HG02610 (cell line): ENCODE measurements at regions not wholly inside any gene's neighbourhood (a gene's known extent, or its start where the extent isn't known, plus 50 kb on each side); places are given as distances from the start of the nearest gene placed in this dataset.
"Not testable (repeated sequence)": the region's sequence is repeated elsewhere in the genome, so short reads cannot be mapped to it uniquely, and the experiment has no call there.

ENCODE experiments used
- ATAC-seq: cut with Tn5 transposase; IDR thresholded peaks from one replicate; pipeline ENCODE4 v1.9.1; 2021; ENCODE audit warnings: mild to moderate bottlenecking, moderate library complexity; ENCODE audit not compliant: unreplicated experiment

GRCh38 chr13:50129706-50130122 lies 114.5 kb downstream of the KCNRG start:
- no peak for ATAC-seq

DNA sequence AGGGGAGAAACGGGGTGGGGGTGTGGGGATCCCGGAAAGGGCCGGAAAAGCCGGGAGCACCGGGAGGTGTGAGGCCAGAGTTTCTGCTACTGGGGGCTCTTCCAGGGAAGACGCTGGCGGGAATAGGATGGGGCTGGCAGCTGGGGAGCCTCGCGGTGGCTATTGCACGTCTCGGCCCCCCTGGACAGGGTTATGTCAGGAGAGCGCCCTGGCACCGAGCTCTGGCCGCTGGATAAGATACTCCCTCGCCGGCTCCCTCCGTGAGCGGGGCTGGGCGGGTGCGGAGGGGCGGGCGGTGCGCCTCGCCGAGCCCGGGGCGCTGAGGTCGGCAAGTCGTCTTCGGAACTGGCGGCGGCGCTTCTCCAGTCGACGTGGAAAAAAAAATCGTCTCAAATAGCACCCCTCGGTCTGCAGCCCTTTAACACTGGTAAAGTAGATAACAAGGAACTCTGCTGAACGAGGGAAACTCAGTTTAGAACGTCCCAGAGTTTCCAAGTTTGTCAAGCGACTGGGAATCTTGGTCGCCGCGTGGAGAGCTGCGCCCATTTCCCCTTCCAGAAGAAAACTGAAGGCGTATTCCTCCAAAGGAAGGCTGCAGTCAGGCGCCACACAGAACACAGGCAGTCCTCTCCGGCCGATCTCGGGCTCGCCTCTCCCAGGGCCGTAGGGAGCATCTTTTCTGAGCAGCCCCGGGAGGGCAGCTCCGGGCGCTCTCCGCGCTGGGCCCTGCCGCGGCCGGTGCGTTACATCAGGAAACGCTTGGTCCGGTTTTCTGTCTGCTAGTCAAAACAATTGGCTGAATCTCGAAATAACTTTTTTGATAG lies 115.1 kb downstream of the KCNRG start:
- ATAC-seq: no peak

DNA sequence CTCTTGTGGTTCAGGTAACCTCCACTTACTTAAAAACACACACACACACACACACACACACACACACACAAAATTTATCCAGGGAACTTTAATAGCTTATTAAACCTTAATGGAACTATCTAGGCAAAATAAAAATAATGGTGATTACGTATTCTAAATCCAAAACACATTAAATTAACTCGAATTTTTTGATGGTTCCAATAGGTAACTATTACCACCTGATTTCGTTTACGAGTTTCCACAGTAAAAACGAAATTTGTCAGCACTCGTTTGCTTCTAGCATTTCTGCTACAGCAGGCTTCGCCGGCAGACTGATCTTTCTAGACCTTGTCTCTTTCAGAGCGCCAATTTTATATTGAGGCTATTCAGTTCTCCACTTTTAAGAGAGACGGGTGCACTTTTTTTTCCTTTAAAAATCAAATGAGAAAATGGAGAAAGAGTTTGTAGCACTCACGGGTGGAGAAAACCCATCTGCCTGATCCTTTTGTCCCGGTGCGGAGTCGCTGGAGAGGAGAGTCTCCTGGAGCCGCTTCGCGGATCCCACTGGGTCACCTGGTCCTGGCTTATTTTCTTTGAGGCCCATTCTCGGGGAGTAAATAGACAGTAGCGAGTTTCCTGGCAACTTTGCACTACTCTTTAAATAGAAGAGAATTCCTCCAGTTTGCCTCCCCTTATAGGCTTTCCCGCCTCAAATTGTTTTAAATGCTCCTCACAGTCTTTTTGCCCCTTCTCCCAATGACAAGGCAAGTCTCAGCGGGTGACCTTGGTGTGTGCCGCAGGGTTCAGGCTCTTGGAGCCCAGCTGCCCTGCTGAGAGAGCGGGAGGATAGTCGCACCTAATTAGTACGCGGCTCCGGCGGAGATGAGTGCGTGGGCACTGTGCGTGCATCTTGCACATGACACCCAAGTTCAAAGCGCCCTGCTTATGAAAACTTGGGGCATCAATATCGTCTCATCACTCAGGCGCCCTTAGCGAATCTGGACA lies 117.0 kb downstream of the KCNRG start:
- no peak for ATAC-seq

GRCh38 chr13:50132904-50133357 lies 117.7 kb downstream of the KCNRG start:
- ATAC-seq: no peak

DNA sequence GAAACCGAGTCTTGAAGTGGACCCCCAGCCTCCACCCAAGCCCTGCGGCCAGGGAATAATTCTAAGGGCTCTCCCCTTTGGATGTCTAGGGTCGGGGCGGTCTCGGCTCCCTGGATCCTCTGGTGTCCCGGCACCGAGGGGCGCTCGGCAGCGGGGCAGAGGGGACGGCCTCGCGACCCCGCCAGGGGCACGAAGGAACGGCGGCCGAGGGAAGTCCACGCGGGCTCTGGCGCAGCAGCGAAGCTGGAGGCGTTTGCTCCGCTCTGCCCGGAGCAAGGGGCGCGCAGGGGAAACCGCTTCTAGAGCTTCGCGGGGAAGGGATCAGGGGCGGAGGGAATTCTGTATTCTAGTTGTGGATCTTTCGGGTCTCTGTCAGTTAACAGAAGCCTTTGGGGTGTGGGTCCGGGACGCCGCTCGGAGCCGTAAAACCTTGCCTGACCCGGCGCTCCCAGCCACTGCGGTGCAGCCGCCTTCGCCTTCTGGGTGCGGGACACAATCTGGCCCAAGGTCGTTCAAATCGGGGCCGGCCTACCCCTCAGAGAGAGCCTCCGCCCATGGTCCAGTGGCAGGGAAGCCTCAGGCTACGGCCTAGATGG lies 118.2 kb downstream of the KCNRG start:
- no peak for ATAC-seq

- ATAC-seq: no peak
These were observed 121.0 kb downstream of the KCNRG start for GRCh38 chr13:50136226-50136625.

DNA sequence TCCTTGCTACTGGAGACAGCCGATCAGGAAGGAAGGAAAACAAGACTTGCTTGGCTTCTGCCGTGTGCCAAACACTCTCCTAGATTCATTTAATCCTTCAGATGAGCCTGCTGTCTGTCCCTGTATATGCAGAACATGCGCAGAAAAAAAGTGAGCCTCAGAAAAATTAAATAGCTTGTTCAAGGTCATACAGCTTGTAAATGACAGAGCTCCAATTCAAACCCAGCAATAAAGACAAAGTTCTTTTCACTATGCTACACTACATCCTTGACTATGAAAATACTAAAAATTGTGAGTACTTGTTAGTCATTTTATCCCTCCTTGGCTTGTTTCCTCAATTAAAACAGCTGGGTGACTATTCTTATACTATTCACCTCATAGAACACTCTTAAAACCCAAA lies 121.4 kb downstream of the KCNRG start:
- no peak for ATAC-seq

DNA sequence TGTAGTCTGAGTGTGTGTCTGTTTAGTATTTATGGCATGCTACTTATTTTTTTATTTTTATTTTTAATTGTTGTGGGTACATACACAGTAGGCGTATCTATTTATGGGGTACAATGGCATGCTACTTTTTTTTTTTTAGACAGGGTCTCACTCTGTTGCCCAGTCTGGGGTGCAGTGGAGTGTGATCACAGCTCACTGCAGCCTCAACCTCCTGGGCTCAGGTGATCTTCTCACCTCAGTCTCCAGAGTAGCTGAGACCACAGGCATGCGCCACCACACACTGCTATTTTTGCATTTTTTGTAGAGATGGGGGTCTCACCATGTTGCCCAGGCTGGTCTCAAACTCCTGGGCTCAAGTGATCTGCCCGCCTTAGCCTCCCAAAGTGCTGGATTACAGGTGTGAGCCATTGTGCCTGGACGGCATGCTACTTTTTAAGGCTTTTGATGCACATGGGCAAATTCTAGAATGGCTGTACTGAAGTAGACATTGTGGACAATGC lies 124.2 kb downstream of the KCNRG start:
- ATAC-seq: not testable (repeated sequence)

GRCh38 chr13:50140153-50140552 lies 124.9 kb downstream of the KCNRG start:
- no peak for ATAC-seq

GRCh38 chr13:50140581-50141374 lies 125.5 kb downstream of the KCNRG start:
- no peak for ATAC-seq

DNA sequence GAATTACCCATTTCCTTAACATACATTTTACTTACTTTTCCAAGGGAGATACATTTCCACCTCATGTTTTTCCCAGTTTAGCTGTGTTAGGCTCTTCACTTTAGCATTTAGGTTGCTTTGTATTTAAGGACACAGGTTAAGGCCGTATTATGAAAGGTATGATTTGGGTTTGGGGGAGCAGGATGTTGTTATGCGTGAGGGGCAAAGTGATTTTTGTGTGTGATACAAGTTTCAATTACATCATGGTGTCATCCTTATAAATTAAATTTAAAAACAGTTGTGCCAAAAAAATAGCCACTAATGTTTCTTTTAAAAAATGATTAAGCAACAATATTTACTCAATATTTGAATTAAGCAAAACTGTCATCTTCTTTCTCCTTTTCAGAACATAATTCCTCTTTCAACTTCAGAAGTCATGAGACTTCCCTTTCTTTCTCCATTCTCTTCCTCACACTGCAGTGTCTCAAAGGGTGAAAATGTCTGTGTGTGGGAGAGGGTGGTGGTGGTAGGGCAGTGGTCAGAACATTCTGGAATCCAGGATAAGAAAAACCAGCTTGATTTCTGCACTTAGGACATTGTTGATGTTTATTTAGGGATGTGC lies 126.2 kb downstream of the KCNRG start:
- ATAC-seq: no peak

- ATAC-seq: no peak
These were observed 129.3 kb downstream of the KCNRG start for GRCh38 chr13:50144246-50145160.

DNA sequence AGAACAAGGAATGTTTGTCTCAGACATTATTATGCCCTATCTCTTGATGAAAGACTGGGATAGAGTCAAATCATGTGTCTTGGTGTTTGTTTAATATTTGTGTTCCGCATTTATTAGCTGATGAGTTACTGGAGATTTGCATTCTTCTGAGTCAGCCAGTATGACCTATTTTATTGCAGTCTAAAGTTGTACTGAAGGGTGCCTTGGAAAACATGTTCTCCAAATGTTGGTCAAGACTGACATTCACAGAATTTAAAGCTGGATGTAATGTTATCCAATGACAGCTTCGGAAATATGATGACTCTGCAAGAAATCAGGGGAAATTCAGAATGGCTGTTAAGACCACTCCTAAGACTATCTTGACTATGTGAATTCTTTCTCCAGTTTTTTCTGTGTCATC lies 134.0 kb downstream of the KCNRG start:
- no peak for ATAC-seq

DNA sequence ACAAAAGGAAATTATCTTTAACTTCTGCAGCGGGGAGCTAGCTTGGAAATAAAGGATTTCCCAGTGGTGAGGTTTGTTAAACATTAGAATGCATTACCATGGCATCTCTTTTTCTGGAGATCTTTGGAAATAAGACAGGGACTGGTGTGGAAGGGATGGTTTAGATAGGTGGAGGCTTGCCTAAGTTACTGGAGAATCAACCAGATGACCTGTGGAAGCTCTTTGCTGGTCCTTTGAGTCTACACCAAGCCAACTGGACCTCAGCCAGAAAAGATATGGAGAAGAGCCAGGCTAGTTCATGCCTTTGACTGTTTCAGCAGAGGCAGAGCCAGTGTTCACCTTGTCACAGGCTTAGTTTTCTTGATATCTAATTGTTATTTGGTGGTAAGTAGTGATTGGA lies 134.7 kb downstream of the KCNRG start:
- no peak for ATAC-seq

GRCh38 chr13:50152224-50152623 lies 137.0 kb downstream of the KCNRG start:
- no peak for ATAC-seq

DNA sequence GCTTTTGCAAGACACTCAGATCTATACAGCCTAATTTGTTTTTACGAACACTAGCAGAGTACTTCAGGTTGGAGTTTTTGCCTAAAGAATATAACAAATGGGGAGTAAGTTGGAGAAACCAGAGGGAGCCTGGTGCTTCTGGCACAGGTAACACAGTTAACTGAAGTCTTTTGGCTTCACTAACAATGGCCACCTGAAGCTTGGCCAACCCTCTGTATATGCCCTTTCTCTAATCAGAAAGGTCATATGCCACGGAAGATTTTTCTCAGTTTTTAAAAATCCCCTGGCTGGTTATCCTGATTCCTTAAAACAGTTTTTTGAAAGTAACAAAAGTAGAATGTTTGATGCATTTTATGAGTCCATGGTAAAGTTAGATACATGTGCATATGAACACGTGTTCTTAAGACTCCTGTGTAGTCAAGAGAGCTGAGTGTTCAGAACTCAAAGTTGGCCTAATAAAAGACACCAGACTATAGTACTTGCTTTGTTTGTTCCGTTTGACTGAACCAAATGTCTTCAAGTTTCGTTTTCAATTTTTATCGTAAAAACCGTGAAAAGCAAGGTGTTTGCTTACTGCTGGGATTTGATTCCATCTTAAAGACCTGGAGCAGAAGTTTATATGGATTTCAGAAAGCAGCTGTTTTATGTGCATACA lies 137.5 kb downstream of the KCNRG start:
- no peak for ATAC-seq

- no peak for ATAC-seq
These were observed 138.2 kb downstream of the KCNRG start for GRCh38 chr13:50153401-50153800.

GRCh38 chr13:50153876-50154275 lies 138.6 kb downstream of the KCNRG start:
- no peak for ATAC-seq
